ENCODE measurements at regions not wholly inside any gene's neighbourhood (a gene's known extent, or its start where the extent isn't known, plus 50 kb on each side); places are given as distances from the start of the nearest gene placed in this dataset.

DNA sequence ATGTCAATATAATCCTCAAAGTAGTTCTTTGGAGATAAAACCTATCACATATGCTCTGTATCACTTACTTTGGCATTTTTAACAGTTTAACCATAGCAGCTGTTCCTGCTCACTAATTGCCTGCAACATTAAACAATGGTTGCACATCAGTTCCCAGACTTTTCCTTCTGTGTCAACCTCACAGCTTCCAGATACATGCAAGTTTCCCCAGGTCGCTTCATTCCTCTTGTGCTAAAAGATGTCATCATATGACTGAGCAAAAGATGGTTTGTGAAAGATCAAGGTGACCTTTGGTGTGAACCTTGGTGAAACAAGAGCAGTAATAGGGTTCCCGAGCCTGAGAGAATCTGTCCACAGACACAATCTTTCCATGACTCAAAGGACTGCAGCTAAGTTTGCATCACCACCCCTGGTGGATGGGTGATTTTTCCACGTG, 500.4 kb upstream of the PAPPA start:
- WGBS, result 73% methylated on average over 3 of the region's 3 CpGs
- Histone ChIP-seq H3K4me1 (ENCODE audit: control insufficient read depth in 2 of 2, insufficient read depth in 2 of 2, low read length in 2 of 2) (no peaks in the 10 kb centered on the region), H3K27ac (ENCODE audit: low read depth in 1 of 2, low read length in 1 of 2) (no peak overlapping the region), H3K9me3 (ENCODE audit: control insufficient read depth in 2 of 2, insufficient read depth in 1 of 2, low read length in 1 of 2) (no peaks in the 10 kb centered on the region), H3K36me3 (ENCODE audit: control insufficient read depth in 2 of 2, insufficient read depth in 2 of 2, low read length in 1 of 2) (no peaks in the 10 kb centered on the region), H3K27me3 (ENCODE audit: control insufficient read depth in 2 of 2, insufficient read depth in 1 of 2, low read length in 1 of 2) (no peaks in the 10 kb centered on the region), H3K4me3 (ENCODE audit: low read length in 2 of 2) (no peak overlapping the region)
- no peak for DNase-seq (ENCODE audit: low read depth in 6 of 9, low spot score in 9 of 9)

- DNase-seq (ENCODE audit: low read depth in 6 of 9, low spot score in 9 of 9), result no peak
- Histone ChIP-seq H3K4me1 (ENCODE audit: control insufficient read depth in 2 of 2, insufficient read depth in 2 of 2, low read length in 2 of 2) (no peaks in the 10 kb centered on the region), H3K9me3 (ENCODE audit: control insufficient read depth in 2 of 2, insufficient read depth in 1 of 2, low read length in 1 of 2) (no peaks in the 10 kb centered on the region), H3K4me3 (ENCODE audit: low read length in 2 of 2) (no peak overlapping the region), H3K27me3 (ENCODE audit: control insufficient read depth in 2 of 2, insufficient read depth in 1 of 2, low read length in 1 of 2) (no peaks in the 10 kb centered on the region), H3K27ac (ENCODE audit: low read depth in 1 of 2, low read length in 1 of 2) (no peak overlapping the region), H3K36me3 (ENCODE audit: control insufficient read depth in 2 of 2, insufficient read depth in 2 of 2, low read length in 1 of 2) (no peaks in the 10 kb centered on the region)
- 86% methylated on average over 2 of the region's 2 CpGs for WGBS
Measured at GRCh38 chr9:115657695-115658094, 495.9 kb upstream of the PAPPA start.

GRCh38 chr9:115665519-115665918, 488.1 kb upstream of the PAPPA start:
- Histone ChIP-seq H3K9me3 (ENCODE audit: control insufficient read depth in 2 of 2, insufficient read depth in 1 of 2, low read length in 1 of 2) (no peaks in the 10 kb centered on the region), H3K36me3 (ENCODE audit: control insufficient read depth in 2 of 2, insufficient read depth in 2 of 2, low read length in 1 of 2) (no peaks in the 10 kb centered on the region), H3K27ac (ENCODE audit: low read depth in 1 of 2, low read length in 1 of 2) (no peak overlapping the region), H3K4me3 (ENCODE audit: low read length in 2 of 2) (no peak overlapping the region), H3K27me3 (ENCODE audit: control insufficient read depth in 2 of 2, insufficient read depth in 1 of 2, low read length in 1 of 2) (no peaks in the 10 kb centered on the region), H3K4me1 (ENCODE audit: control insufficient read depth in 2 of 2, insufficient read depth in 2 of 2, low read length in 2 of 2) (no peaks in the 10 kb centered on the region)
- WGBS, result 92% methylated on average over 2 of the region's 2 CpGs
- no peak for DNase-seq (ENCODE audit: low read depth in 6 of 9, low spot score in 9 of 9)

- no peaks in the 10 kb centered on the region for H3K27me3 ChIP-seq (ENCODE audit: control insufficient read depth in 2 of 2, insufficient read depth in 1 of 2, low read length in 1 of 2)
- H3K4me1 ChIP-seq (ENCODE audit: control insufficient read depth in 2 of 2, insufficient read depth in 2 of 2, low read length in 2 of 2), result no peaks in the 10 kb centered on the region
- no peaks in the 10 kb centered on the region for H3K9me3 ChIP-seq (ENCODE audit: control insufficient read depth in 2 of 2, insufficient read depth in 1 of 2, low read length in 1 of 2)
- no peak for DNase-seq (ENCODE audit: low read depth in 6 of 9, low spot score in 9 of 9)
- no peak overlapping the region for H3K27ac ChIP-seq (ENCODE audit: low read depth in 1 of 2, low read length in 1 of 2)
- 96% methylated on average over 2 of the region's 2 CpGs for WGBS
- H3K36me3 ChIP-seq (ENCODE audit: control insufficient read depth in 2 of 2, insufficient read depth in 2 of 2, low read length in 1 of 2), result no peaks in the 10 kb centered on the region
- no peak overlapping the region for H3K4me3 ChIP-seq (ENCODE audit: low read length in 2 of 2)
Measured at GRCh38 chr9:115668521-115668920, 485.1 kb upstream of the PAPPA start.

DNA sequence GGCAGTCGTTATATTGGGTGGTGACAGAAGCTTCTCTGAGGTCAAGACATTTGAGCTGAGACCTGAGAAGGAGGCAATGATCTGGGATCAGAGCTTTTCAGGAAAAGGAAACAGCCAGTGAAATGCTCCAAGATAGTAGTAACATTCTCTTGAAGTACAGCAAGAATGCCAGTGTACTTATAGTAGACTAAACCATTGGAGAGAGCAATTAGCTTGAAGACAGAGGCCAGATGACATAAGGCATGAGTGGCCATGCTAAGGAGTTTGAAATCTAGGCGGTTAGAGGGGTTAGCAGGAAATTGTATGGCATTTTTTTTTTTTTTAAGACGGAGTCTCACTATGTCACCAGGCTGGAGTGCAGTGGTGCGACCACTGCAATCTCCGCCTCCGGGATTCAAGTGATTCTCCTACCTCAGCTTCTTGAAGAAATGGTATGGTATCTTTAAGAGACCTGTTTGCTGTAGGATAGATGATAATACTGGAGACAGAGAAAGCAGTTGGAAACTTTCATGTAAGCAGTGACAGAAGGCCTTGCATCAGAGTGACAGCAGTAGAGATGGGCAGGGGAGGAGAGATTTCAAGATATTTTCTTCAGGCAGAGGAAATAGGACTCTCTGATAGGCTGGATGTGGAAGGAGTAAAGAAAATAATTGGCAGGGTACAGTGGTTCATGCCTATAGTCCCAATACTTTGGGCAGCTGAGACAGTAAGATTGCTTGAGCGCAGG, 482.2 kb upstream of the PAPPA start:
- Histone ChIP-seq H3K9me3 (ENCODE audit: control insufficient read depth in 2 of 2, insufficient read depth in 1 of 2, low read length in 1 of 2) (no peaks in the 10 kb centered on the region), H3K4me3 (ENCODE audit: low read length in 2 of 2) (no peak overlapping the region), H3K27me3 (ENCODE audit: control insufficient read depth in 2 of 2, insufficient read depth in 1 of 2, low read length in 1 of 2) (no peaks in the 10 kb centered on the region), H3K4me1 (ENCODE audit: control insufficient read depth in 2 of 2, insufficient read depth in 2 of 2, low read length in 2 of 2) (no peaks in the 10 kb centered on the region), H3K27ac (ENCODE audit: low read depth in 1 of 2, low read length in 1 of 2) (no peak overlapping the region), H3K36me3 (ENCODE audit: control insufficient read depth in 2 of 2, insufficient read depth in 2 of 2, low read length in 1 of 2) (no peaks in the 10 kb centered on the region)
- DNase-seq (ENCODE audit: low read depth in 6 of 9, low spot score in 9 of 9), result no peak
- WGBS, result 93% methylated on average over 7 of the region's 7 CpGs

- Histone ChIP-seq H3K36me3 (ENCODE audit: control insufficient read depth in 2 of 2, insufficient read depth in 2 of 2, low read length in 1 of 2) (no peaks in the 10 kb centered on the region), H3K4me1 (ENCODE audit: control insufficient read depth in 2 of 2, insufficient read depth in 2 of 2, low read length in 2 of 2) (no peaks in the 10 kb centered on the region), H3K27ac (ENCODE audit: low read depth in 1 of 2, low read length in 1 of 2) (no peak overlapping the region), H3K9me3 (ENCODE audit: control insufficient read depth in 2 of 2, insufficient read depth in 1 of 2, low read length in 1 of 2) (no peaks in the 10 kb centered on the region), H3K4me3 (ENCODE audit: low read length in 2 of 2) (no peak overlapping the region), H3K27me3 (ENCODE audit: control insufficient read depth in 2 of 2, insufficient read depth in 1 of 2, low read length in 1 of 2) (no peaks in the 10 kb centered on the region)
- WGBS, result 60% methylated on average over 1 of the region's 1 CpG
- no peak for DNase-seq (ENCODE audit: low read depth in 6 of 9, low spot score in 9 of 9)
Measured at GRCh38 chr9:115671963-115672305, 481.7 kb upstream of the PAPPA start.

GRCh38 chr9:115672477-115673316, 480.9 kb upstream of the PAPPA start:
- WGBS, result 67% methylated on average over 7 of the region's 7 CpGs
- Histone ChIP-seq H3K27me3 (ENCODE audit: control insufficient read depth in 2 of 2, insufficient read depth in 1 of 2, low read length in 1 of 2) (no peaks in the 10 kb centered on the region), H3K27ac (ENCODE audit: low read depth in 1 of 2, low read length in 1 of 2) (peak overlapping the region in 1 of 2 donors; percentile 26), H3K4me3 (ENCODE audit: low read length in 2 of 2) (no peak overlapping the region), H3K4me1 (ENCODE audit: control insufficient read depth in 2 of 2, insufficient read depth in 2 of 2, low read length in 2 of 2) (no peaks in the 10 kb centered on the region), H3K9me3 (ENCODE audit: control insufficient read depth in 2 of 2, insufficient read depth in 1 of 2, low read length in 1 of 2) (no peaks in the 10 kb centered on the region), H3K36me3 (ENCODE audit: control insufficient read depth in 2 of 2, insufficient read depth in 2 of 2, low read length in 1 of 2) (no peaks in the 10 kb centered on the region)
- no peak for DNase-seq (ENCODE audit: low read depth in 6 of 9, low spot score in 9 of 9)

GRCh38 chr9:115673599-115673998, 480.0 kb upstream of the PAPPA start:
- Histone ChIP-seq H3K27ac (ENCODE audit: low read depth in 1 of 2, low read length in 1 of 2) (no peak overlapping the region), H3K4me3 (ENCODE audit: low read length in 2 of 2) (no peak overlapping the region), H3K27me3 (ENCODE audit: control insufficient read depth in 2 of 2, insufficient read depth in 1 of 2, low read length in 1 of 2) (no peaks in the 10 kb centered on the region), H3K4me1 (ENCODE audit: control insufficient read depth in 2 of 2, insufficient read depth in 2 of 2, low read length in 2 of 2) (no peaks in the 10 kb centered on the region), H3K9me3 (ENCODE audit: control insufficient read depth in 2 of 2, insufficient read depth in 1 of 2, low read length in 1 of 2) (no peaks in the 10 kb centered on the region), H3K36me3 (ENCODE audit: control insufficient read depth in 2 of 2, insufficient read depth in 2 of 2, low read length in 1 of 2) (no peaks in the 10 kb centered on the region)
- no peak for DNase-seq (ENCODE audit: low read depth in 6 of 9, low spot score in 9 of 9)
- WGBS, result 97% methylated on average over 3 of the region's 3 CpGs

DNA sequence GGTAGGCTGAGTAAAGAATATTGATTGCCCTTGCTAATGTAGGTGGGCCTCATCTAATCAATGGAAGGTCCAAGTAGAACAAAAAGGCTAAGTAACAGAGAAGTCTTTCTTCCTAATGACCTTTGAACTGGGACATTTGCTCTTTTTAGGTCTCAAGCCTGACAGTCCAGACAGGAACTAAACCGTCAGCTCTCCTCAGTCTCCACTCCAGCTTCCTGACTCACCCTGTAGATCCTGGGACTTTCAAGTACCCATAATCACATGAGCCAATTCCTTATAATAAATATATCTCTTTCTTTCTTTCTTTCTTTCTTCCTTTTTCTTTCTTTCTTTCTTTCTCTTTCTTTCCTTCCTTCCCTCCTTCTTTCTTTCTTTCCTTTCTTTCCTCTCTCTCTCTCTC, 479.5 kb upstream of the PAPPA start:
- 56% methylated on average over 1 of the region's 1 CpG for WGBS
- Histone ChIP-seq H3K4me3 (ENCODE audit: low read length in 2 of 2) (no peak overlapping the region), H3K27me3 (ENCODE audit: control insufficient read depth in 2 of 2, insufficient read depth in 1 of 2, low read length in 1 of 2) (no peaks in the 10 kb centered on the region), H3K36me3 (ENCODE audit: control insufficient read depth in 2 of 2, insufficient read depth in 2 of 2, low read length in 1 of 2) (no peaks in the 10 kb centered on the region), H3K27ac (ENCODE audit: low read depth in 1 of 2, low read length in 1 of 2) (no peak overlapping the region), H3K4me1 (ENCODE audit: control insufficient read depth in 2 of 2, insufficient read depth in 2 of 2, low read length in 2 of 2) (no peaks in the 10 kb centered on the region), H3K9me3 (ENCODE audit: control insufficient read depth in 2 of 2, insufficient read depth in 1 of 2, low read length in 1 of 2) (no peaks in the 10 kb centered on the region)
- DNase-seq (ENCODE audit: low read depth in 6 of 9, low spot score in 9 of 9), result no peak
